Tibial nerve (tissue), 4 donors: ENCODE measurements at regions not wholly inside any gene's neighbourhood (a gene's known extent, or its start where the extent isn't known, plus 50 kb on each side); places are given as distances from the start of the nearest gene placed in this dataset.
"Not testable (repeated sequence)": the region's sequence is repeated elsewhere in the genome, so short reads cannot be mapped to it uniquely, and the experiment has no call there.

Experiments
- DNase-seq, 2 donors: peaks; one replicate each; pipeline ENCODE4 v3.0.0-alpha.2; 2019; ENCODE audit warnings: low spot score in 2 of 2
- H3K27ac ChIP-seq, 4 donors: fragments of 200-600 bp; sonication (generic) in 3 of 4; one replicate each; pipeline ENCODE4 v1.5.1; 2017 to 2019; ENCODE audit warnings: mild to moderate bottlenecking in 1 of 4
- H3K27me3 ChIP-seq, 2 donors: fragments of 200-600 bp; sonication (generic) in 1 of 2; one replicate each; pipeline versions ENCODE4 v1.5.1 to v1.6.0; 2017 to 2019
- H3K36me3 ChIP-seq, 3 donors: fragments of 200-600 bp; sonication (generic); one replicate each; pipeline ENCODE4 v1.5.1; 2018 to 2019
- H3K4me1 ChIP-seq, 4 donors: fragments of 200-600 bp; sonication (generic) in 3 of 4; one replicate each; pipeline ENCODE4 v1.5.1; 2017 to 2019
- H3K4me3 ChIP-seq, 4 donors: fragments of 200-600 bp; sonication (generic) in 3 of 4; one replicate each; pipeline ENCODE4 v1.5.1; 2017 to 2019; ENCODE audit warnings: mild to moderate bottlenecking in 1 of 4, moderate library complexity in 1 of 4
- H3K9me3 ChIP-seq, 4 donors: fragments of 200-600 bp; sonication (generic) in 3 of 4; one replicate each; pipeline ENCODE4 v1.5.1; 2017 to 2019
- EP300 ChIP-seq, 2 donors: sonication (generic); formaldehyde crosslinking; IDR thresholded peaks; one replicate each; pipeline ENCODE4 v1.6.1; 2017; ENCODE audit warnings: antibody characterized with exemption in 2 of 2, mild to moderate bottlenecking in 1 of 2
- POLR2A ChIP-seq, 2 donors: fragments of 450-650 bp; IDR thresholded peaks; one replicate each; pipeline ENCODE4 v1.6.1; 2017; ENCODE audit warnings: antibody characterized with exemption in 2 of 2, mild to moderate bottlenecking in 2 of 2, moderate library complexity in 2 of 2
- WGBS, 2 donors: methylation state at CpG; one replicate each; pipeline ENCODE4 v1.1.5; 2018; 5-methylcytosine and 5-hydroxymethylcytosine counted together
- TF ChIP-seq, protein P1 (sequence below), 5 experiments: fragments of 200-600 bp in 3 of 5; fragments of 450-650 bp in 2 of 5; sonication (generic) in 3 of 5; IDR thresholded peaks; one replicate each; pipeline ENCODE4 v1.5.1; 2016 to 2019; ENCODE audit warnings: antibody characterized with exemption in 5 of 5, mild to moderate bottlenecking in 3 of 5, moderate library complexity in 2 of 5

DNA sequence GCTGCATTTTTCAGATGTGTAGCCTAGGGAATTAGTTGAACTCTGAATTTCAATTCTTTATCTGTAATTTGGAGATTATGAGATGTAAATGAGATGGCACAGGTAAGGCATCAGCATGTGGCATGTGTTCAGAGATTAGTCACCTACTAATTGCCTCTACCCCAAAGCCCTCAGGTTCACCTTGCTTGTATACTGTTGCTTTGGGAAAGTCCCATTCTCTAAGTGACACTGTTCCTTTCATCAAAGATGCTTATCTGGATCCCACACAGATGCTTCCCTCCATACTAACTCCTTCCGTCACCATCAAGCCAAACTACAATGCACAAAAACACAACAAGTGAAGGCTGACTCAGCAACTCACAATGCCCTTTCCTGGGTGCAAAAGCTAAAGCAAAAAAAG is 143.7 kb downstream of the LRATD1 start:
- H3K27ac ChIP-seq: no peak overlapping the region
- no peak overlapping the region for H3K4me3 ChIP-seq
- TF ChIP-seq, protein P1, sequence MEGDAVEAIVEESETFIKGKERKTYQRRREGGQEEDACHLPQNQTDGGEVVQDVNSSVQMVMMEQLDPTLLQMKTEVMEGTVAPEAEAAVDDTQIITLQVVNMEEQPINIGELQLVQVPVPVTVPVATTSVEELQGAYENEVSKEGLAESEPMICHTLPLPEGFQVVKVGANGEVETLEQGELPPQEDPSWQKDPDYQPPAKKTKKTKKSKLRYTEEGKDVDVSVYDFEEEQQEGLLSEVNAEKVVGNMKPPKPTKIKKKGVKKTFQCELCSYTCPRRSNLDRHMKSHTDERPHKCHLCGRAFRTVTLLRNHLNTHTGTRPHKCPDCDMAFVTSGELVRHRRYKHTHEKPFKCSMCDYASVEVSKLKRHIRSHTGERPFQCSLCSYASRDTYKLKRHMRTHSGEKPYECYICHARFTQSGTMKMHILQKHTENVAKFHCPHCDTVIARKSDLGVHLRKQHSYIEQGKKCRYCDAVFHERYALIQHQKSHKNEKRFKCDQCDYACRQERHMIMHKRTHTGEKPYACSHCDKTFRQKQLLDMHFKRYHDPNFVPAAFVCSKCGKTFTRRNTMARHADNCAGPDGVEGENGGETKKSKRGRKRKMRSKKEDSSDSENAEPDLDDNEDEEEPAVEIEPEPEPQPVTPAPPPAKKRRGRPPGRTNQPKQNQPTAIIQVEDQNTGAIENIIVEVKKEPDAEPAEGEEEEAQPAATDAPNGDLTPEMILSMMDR (IDR thresholded peaks at IDR 0.05): no peak
- no peak for TF ChIP-seq POLR2A (IDR thresholded peaks at IDR 0.05)
- TF ChIP-seq EP300 (IDR thresholded peaks at IDR 0.05): no peak
- WGBS, 2 donors: 38 to 80% methylated on average over 1 of the region's 1 CpG
- DNase-seq: no peak
- H3K27me3 ChIP-seq: no peaks in the 10 kb centered on the region
- H3K36me3 ChIP-seq: no peaks in the 10 kb centered on the region
- H3K4me1 ChIP-seq: no peaks in the 10 kb centered on the region
- H3K9me3 ChIP-seq: no peaks in the 10 kb centered on the region

DNA sequence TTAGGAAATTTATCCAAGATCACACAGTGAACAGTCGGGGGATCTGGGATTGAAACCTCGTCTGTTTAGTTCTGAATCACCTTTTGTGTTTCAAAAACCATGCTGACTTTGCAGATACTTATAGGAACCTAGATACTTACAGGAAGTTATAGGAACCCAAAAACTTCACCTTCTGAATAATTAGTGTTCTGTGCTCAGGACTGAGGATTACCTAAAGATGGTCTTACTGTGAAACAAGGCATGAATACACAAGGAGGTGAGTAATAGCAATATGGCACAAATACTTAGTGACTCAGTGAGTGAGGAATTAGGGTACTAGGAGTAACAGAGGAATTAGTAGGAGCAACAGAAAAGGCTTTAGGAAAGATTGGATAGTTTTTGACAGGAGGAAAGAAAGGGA is 145.5 kb downstream of the LRATD1 start:
- DNase-seq: no peak
- H3K27ac ChIP-seq: no peak overlapping the region
- H3K4me3 ChIP-seq: no peak overlapping the region
- peaks cover 0 to 6% (median 0%) of the 10 kb centered on the region in 4 donors for H3K9me3 ChIP-seq
- H3K36me3 ChIP-seq: no peaks in the 10 kb centered on the region
- no peaks in the 10 kb centered on the region for H3K4me1 ChIP-seq
- WGBS, 2 donors: 79 to 88% methylated on average over 2 of the region's 2 CpGs
- no peaks in the 10 kb centered on the region for H3K27me3 ChIP-seq
- no peak for TF ChIP-seq EP300 (IDR thresholded peaks at IDR 0.05)
- no peak for TF ChIP-seq POLR2A (IDR thresholded peaks at IDR 0.05)
- TF ChIP-seq, protein P1 (IDR thresholded peaks at IDR 0.05): no peak

- no peak for DNase-seq
- TF ChIP-seq EP300 (IDR thresholded peaks at IDR 0.05) (no peak), POLR2A (IDR thresholded peaks at IDR 0.05) (no peak)
- TF ChIP-seq, protein P1 (IDR thresholded peaks at IDR 0.05): no peak
- WGBS, 2 donors: 73% methylated on average over 4 of the region's 4 CpGs
- peaks cover 0 to 8% (median 0%) of the 10 kb centered on the region in 4 donors for H3K9me3 ChIP-seq
- H3K4me3 ChIP-seq: no peak overlapping the region
- no peaks in the 10 kb centered on the region for H3K27me3 ChIP-seq
- H3K4me1 ChIP-seq: no peaks in the 10 kb centered on the region
- H3K36me3 ChIP-seq: no peaks in the 10 kb centered on the region
- H3K27ac ChIP-seq: no peak overlapping the region
Measured at GRCh38 chr2:14779252-14779651, 146.7 kb downstream of the LRATD1 start.

DNA sequence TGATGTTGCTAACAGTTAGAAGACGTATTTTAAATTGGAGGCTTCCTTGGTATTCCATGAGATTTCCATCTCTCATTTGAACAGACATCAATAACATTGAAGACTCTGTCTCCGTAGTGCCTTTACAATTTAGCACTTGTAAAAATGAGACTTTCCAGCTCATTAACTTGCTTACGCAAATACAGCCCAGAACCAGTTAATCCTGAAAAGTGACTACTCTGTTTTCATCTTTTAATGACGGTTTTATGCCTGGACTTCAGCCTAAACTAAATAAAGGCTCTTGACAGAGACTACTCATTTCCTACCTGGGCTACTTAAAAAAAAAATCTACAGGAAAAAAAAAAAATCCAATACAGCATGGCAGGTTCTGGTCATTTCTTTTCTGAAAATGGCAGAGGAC is 148.6 kb downstream of the LRATD1 start:
- peaks cover 0 to 8% (median 0%) of the 10 kb centered on the region in 4 donors for H3K9me3 ChIP-seq
- H3K4me3 ChIP-seq: no peak overlapping the region
- DNase-seq: no peak
- no peak overlapping the region for H3K27ac ChIP-seq
- TF ChIP-seq EP300 (IDR thresholded peaks at IDR 0.05) (no peak), POLR2A (IDR thresholded peaks at IDR 0.05) (no peak)
- TF ChIP-seq, protein P1 (IDR thresholded peaks at IDR 0.05): no peak
- WGBS, 2 donors: 63 to 70% methylated on average over 4 of the region's 4 CpGs
- H3K4me1 ChIP-seq: no peaks in the 10 kb centered on the region
- no peaks in the 10 kb centered on the region for H3K36me3 ChIP-seq
- H3K27me3 ChIP-seq: no peaks in the 10 kb centered on the region

DNA sequence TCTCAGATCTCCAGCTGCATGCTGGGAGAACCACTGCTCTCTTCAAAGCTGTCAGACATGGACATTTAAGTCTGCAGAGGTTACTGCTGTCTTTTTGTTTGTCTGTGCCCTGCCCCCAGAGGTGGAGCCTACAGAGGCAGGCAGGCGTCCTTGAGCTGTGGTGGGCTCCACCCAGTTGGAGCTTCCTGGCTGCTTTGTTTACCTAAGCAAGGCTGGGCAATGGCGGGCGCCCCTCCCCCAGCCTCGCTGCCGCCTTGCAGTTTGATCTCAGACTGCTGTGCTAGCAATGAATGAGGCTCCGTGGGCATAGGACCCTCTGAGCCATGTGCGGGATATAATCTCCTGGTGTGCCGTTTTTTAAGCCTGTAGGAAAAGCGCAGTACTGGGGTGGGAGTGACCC is 156.3 kb downstream of the LRATD1 start:
- DNase-seq, H3K36me3 ChIP-seq, H3K27ac ChIP-seq, H3K27me3 ChIP-seq, H3K4me1 ChIP-seq, H3K4me3 ChIP-seq, H3K9me3 ChIP-seq: not testable (repeated sequence)
- WGBS, 2 donors: 94% methylated on average over 8 to 9 of the region's 9 CpGs

DNA sequence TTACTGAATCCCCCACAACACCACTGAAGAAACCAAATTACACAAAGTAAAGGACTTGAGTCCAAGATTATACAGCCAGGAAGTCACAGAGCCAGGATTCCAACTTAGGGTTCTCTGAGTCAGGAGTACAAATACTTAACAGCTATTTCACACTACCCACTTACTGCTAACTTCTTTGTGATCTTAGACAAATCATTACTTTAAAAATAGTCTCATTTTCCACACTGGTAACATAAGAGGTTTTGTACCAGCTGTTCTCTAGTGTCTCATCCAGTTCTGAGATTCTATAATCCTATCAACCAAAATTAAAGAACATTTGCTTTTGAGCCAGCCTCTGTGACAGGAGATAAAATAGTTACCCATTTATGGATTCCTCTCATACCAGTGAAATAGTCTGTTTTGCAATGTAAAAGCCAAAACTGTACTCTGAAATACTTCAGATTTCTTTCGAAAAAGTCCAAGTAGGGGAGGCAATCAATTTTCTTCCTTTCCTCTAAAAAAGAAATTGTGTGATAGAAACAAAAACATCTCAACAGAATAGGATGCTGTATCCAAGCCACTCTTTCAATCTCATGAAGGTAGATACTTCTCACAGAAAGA is 157.6 kb downstream of the LRATD1 start:
- no peak overlapping the region for H3K27ac ChIP-seq
- DNase-seq: no peak
- no peaks in the 10 kb centered on the region for H3K4me1 ChIP-seq
- H3K36me3 ChIP-seq: no peaks in the 10 kb centered on the region
- 85 to 91% methylated on average over 1 of the region's 1 CpG for WGBS, 2 donors
- TF ChIP-seq POLR2A (IDR thresholded peaks at IDR 0.05) (no peak), EP300 (IDR thresholded peaks at IDR 0.05) (no peak)
- TF ChIP-seq, protein P1 (IDR thresholded peaks at IDR 0.05): no peak
- H3K4me3 ChIP-seq: no peak overlapping the region
- H3K27me3 ChIP-seq: no peaks in the 10 kb centered on the region
- H3K9me3 ChIP-seq: peaks cover 0 to 9% (median 0%) of the 10 kb centered on the region in 4 donors
